HCT116 (cell line): ENCODE measurements at regions not wholly inside any gene's neighbourhood (a gene's known extent, or its start where the extent isn't known, plus 50 kb on each side); places are given as distances from the start of the nearest gene placed in this dataset.

Source experiments
- ATAC-seq: fragments of 200-7000 bp; cut with Tn5 transposase; 2 replicates; pipeline ENCODE4 v1.9.1; 2020; ENCODE audit warnings: mild to moderate bottlenecking, moderate library complexity
- BruUV-seq: library from RNA; stranded (reverse); fragments of 400-500 nt; replicated peaks from 2 replicates; lab custom pipeline; 2021; lab: Mats Ljungman, UMichigan
- CTCF ChIA-PET: fragments of 300-600 bp; sonication (Branson Sonifier 250); formaldehyde crosslinking; loops from one replicate; lab custom pipeline; 2021; ENCODE audit warnings: antibody characterized with exemption; lab: Charles Lee
- POLR2A ChIA-PET: fragments of 300-600, 350-600 bp; sonication (Branson Sonifier 250); formaldehyde crosslinking; loops from one replicate; lab custom pipeline; 2021; ENCODE audit warnings: antibody characterized with exemption; lab: Charles Lee
- RAD21 ChIA-PET, 2 experiments: fragments of 300-600 bp; sonication (Branson Sonifier 250); formaldehyde crosslinking; loops; one replicate each; lab custom pipeline; 2023; ENCODE audit warnings: low total read pairs in 2 of 2; ENCODE audit not compliant: uncharacterized antibody in 2 of 2, unreplicated experiment in 2 of 2, low non-redundant PET in 1 of 2; lab: Charles Lee
- DNase-seq: peaks from one replicate; pipeline ENCODE4 v3.0.0-alpha.2; 2010; ENCODE audit warnings: low read depth, low spot score
- H2AFZ ChIP-seq: fragments of 200-600 bp; shearing (Covaris generic), sonication (generic); 2 replicates; pipeline ENCODE4 v1.6.1; 2017; ENCODE audit warnings: low read depth, mixed run types, mixed read lengths, antibody characterized with exemption, low read length; ENCODE audit not compliant: poor library complexity, severe bottlenecking
- H3K27ac ChIP-seq: 2 replicates; pipeline ENCODE4 v1.5.1; 2012; ENCODE audit warnings: low read depth, low read length
- H3K27me3 ChIP-seq: fragments of 200-600 bp; sonication (generic); 2 replicates; pipeline ENCODE4 v1.6.1; 2016; ENCODE audit warnings: mixed run types, low read length, mixed read lengths; ENCODE audit not compliant: insufficient read depth
- H3K36me3 ChIP-seq, 2 experiments: fragments of 200-500 bp in 1 of 2; fragments of 200-600 bp in 1 of 2; sonication (Bioruptor generic) in 1 of 2; sonication (generic) in 1 of 2; 2 replicates each; pipeline versions ENCODE4 v1.5.1 to v1.6.1; 2014 to 2016; ENCODE audit warnings: low read length in 2 of 2, inconsistent platforms in 1 of 2, mixed read lengths in 1 of 2, mixed run types in 1 of 2; ENCODE audit not compliant: insufficient read depth in 2 of 2, control insufficient read depth in 1 of 2
- H3K4me1 ChIP-seq, 2 experiments: fragments of 200-600 bp in 1 of 2; sonication (generic) in 1 of 2; 2 replicates each; pipeline versions ENCODE4 v1.5.1 to v1.6.1; 2012 to 2017; ENCODE audit warnings: low read length in 2 of 2, inconsistent platforms in 1 of 2, mild to moderate bottlenecking in 1 of 2, mixed read lengths in 1 of 2, mixed run types in 1 of 2, moderate library complexity in 1 of 2; ENCODE audit not compliant: insufficient read depth in 2 of 2, control insufficient read depth in 1 of 2
- H3K4me2 ChIP-seq: fragments of 200-600 bp; sonication (generic); 2 replicates; pipeline ENCODE4 v1.6.1; 2017; ENCODE audit warnings: mixed run types, low read length, mixed read lengths
- H3K4me3 ChIP-seq, 2 experiments: fragments of 200-600 bp in 1 of 2; sonication (generic) in 1 of 2; replicated peaks in 1 of 2; 2 replicates each; pipeline ENCODE4 v1.5.1; 2011 to 2016; ENCODE audit warnings: low read length in 2 of 2, control low read depth in 1 of 2, low read depth in 1 of 2, mild to moderate bottlenecking in 1 of 2, mixed read lengths in 1 of 2, mixed run types in 1 of 2
- H3K79me2 ChIP-seq: fragments of 200-600 bp; sonication (generic); 2 replicates; pipeline ENCODE4 v1.6.1; 2017; ENCODE audit warnings: mild to moderate bottlenecking, mixed run types, low read length, moderate library complexity, mixed read lengths; ENCODE audit not compliant: insufficient read depth
- H3K9ac ChIP-seq: fragments of 200-600 bp; sonication (generic); 2 replicates; pipeline ENCODE4 v1.6.1; 2016; ENCODE audit warnings: low read length, mixed read lengths
- H3K9me2 ChIP-seq: fragments of 200-600 bp; sonication (generic), shearing (Covaris generic); 2 replicates; pipeline ENCODE4 v1.6.1; 2017; ENCODE audit warnings: mixed run types, mild to moderate bottlenecking, moderate library complexity; ENCODE audit not compliant: insufficient read depth
- H3K9me3 ChIP-seq, 2 experiments: fragments of 200-500 bp in 1 of 2; fragments of 200-600 bp in 1 of 2; sonication (Bioruptor generic) in 1 of 2; sonication (generic) in 1 of 2; 2 replicates each; pipeline ENCODE4 v1.6.1; 2014 to 2017; ENCODE audit warnings: low read length in 2 of 2, mixed read lengths in 2 of 2, inconsistent platforms in 1 of 2, low read depth in 1 of 2, mild to moderate bottlenecking in 1 of 2, mixed run types in 1 of 2, moderate library complexity in 1 of 2; ENCODE audit not compliant: control insufficient read depth in 1 of 2, insufficient read depth in 1 of 2
- H4K20me1 ChIP-seq: fragments of 200-600 bp; sonication (generic), shearing (Covaris generic); 2 replicates; pipeline ENCODE4 v1.6.1; 2017; ENCODE audit warnings: mixed run types, mild to moderate bottlenecking, moderate library complexity; ENCODE audit not compliant: insufficient read depth
- CBX3 ChIP-seq: IDR thresholded peaks from 2 replicates; pipeline ENCODE4 v1.6.1; 2012; ENCODE audit warnings: low read depth
- CEBPB ChIP-seq: IDR thresholded peaks from 2 replicates; pipeline ENCODE4 v1.6.1; 2012; ENCODE audit warnings: low read depth
- EGR1 ChIP-seq: IDR thresholded peaks from 2 replicates; pipeline ENCODE4 v1.6.1; 2012; ENCODE audit warnings: low read depth
- ELF1 ChIP-seq: IDR thresholded peaks from 2 replicates; pipeline ENCODE4 v1.6.1; 2012; ENCODE audit warnings: low read depth, borderline replicate concordance
- FOSL1 ChIP-seq: IDR thresholded peaks from 2 replicates; pipeline ENCODE4 v1.6.1; 2012; ENCODE audit warnings: low read depth
- JUND ChIP-seq: IDR thresholded peaks from 2 replicates; pipeline ENCODE4 v1.6.1; 2012
- POLR2A ChIP-seq: IDR thresholded peaks from 2 replicates; pipeline ENCODE4 v1.7.0; 2011; ENCODE audit warnings: borderline replicate concordance; ENCODE audit not compliant: insufficient read depth, insufficient read length; ENCODE audit errors: extremely low read depth
- POLR2AphosphoS5 ChIP-seq: IDR thresholded peaks from 2 replicates; pipeline ENCODE4 v1.6.1; 2011; ENCODE audit warnings: mild to moderate bottlenecking, low read depth, low read length, moderate library complexity
- RAD21 ChIP-seq: IDR thresholded peaks from 2 replicates; pipeline ENCODE4 v1.6.1; 2012; ENCODE audit warnings: low read depth, mild to moderate bottlenecking
- SIN3A ChIP-seq: IDR thresholded peaks from 2 replicates; pipeline ENCODE4 v1.6.1; 2012; ENCODE audit warnings: low read depth
- SP1 ChIP-seq: IDR thresholded peaks from 2 replicates; pipeline ENCODE4 v1.6.1; 2012; ENCODE audit warnings: low read depth
- SRF ChIP-seq: IDR thresholded peaks from 2 replicates; pipeline ENCODE4 v1.6.1; 2012; ENCODE audit warnings: low read depth
- TCF7L2 ChIP-seq: IDR thresholded peaks from 2 replicates; pipeline ENCODE4 v1.7.0; 2011; ENCODE audit warnings: borderline replicate concordance, inconsistent platforms; ENCODE audit not compliant: insufficient read depth, insufficient read length; ENCODE audit errors: extremely low read depth
- ZNF274 ChIP-seq: fragments of 200-500 bp; sonication (Bioruptor generic); IDR thresholded peaks from 2 replicates; pipeline ENCODE4 v1.6.1; 2014; ENCODE audit warnings: mild to moderate bottlenecking, low read depth, low read length, inconsistent platforms
- intact Hi-C: fragments of 100-400 bp; cut with micrococcal nuclease; formaldehyde crosslinking; loops from 2 replicates; pipeline ENCODE4 v1.10.0; 2022
- TF ChIP-seq, protein P1 (sequence below): IDR thresholded peaks from 2 replicates; pipeline ENCODE4 v1.6.1; 2012; ENCODE audit warnings: low read depth
- TF ChIP-seq, protein P2 (sequence below): IDR thresholded peaks from 2 replicates; pipeline ENCODE4 v1.6.1; 2012
- TF ChIP-seq, protein P3 (sequence below): IDR thresholded peaks from 2 replicates; pipeline ENCODE4 v1.6.1; 2011; ENCODE audit warnings: mild to moderate bottlenecking, low read length, moderate library complexity; ENCODE audit not compliant: insufficient replicate concordance; ENCODE audit errors: extremely low read depth
- TF ChIP-seq, protein P4 (sequence below): IDR thresholded peaks from 2 replicates; pipeline ENCODE4 v1.6.1; 2012
- TF ChIP-seq, protein P5 (sequence below), 3 experiments: fragments of 200-600 bp in 1 of 3; sonication (generic) in 1 of 3; IDR thresholded peaks in 2 of 3; conservative IDR thresholded peaks in 1 of 3; 2 replicates each; pipeline ENCODE4 v1.5.1; 2012 to 2017; ENCODE audit warnings: low read depth in 2 of 3, low read length in 2 of 3, antibody characterized with exemption in 1 of 3, borderline replicate concordance in 1 of 3, control low read depth in 1 of 3, mild to moderate bottlenecking in 1 of 3, mixed read lengths in 1 of 3, mixed run types in 1 of 3, moderate library complexity in 1 of 3; ENCODE audit not compliant: insufficient read depth in 1 of 3

DNA sequence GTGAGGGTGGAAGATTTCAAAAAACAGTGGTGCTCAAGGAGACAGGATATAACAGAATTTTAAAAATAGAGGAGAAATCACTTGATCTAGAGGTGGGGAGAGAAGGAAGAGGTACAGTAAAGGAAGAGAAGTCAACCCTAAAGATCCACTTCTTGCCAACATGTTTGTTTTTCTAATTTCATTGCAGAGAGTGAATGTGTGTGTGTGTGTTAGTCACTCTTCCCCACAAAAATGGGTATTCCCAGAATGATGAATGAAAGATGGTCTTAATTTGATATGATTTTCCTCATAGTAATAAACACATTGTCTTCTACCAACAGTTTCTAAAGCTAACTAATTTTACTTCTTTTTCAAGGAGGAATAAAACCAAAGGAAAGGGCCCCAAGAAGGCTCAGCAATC, 74.2 kb upstream of the NGF start:
- no peaks in the 10 kb centered on the region for H3K27me3 ChIP-seq
- TF ChIP-seq FOSL1 (no peak), EGR1 (no peak), POLR2AphosphoS5 (no peak), SRF (no peak), SP1 (no peak), ELF1 (no peak), CBX3 (no peak), CEBPB (no peak), ZNF274 (no peak), JUND (no peak), POLR2A (no peak), RAD21 (no peak), TCF7L2 (no peak), SIN3A (no peak)
- TF ChIP-seq, protein P1, sequence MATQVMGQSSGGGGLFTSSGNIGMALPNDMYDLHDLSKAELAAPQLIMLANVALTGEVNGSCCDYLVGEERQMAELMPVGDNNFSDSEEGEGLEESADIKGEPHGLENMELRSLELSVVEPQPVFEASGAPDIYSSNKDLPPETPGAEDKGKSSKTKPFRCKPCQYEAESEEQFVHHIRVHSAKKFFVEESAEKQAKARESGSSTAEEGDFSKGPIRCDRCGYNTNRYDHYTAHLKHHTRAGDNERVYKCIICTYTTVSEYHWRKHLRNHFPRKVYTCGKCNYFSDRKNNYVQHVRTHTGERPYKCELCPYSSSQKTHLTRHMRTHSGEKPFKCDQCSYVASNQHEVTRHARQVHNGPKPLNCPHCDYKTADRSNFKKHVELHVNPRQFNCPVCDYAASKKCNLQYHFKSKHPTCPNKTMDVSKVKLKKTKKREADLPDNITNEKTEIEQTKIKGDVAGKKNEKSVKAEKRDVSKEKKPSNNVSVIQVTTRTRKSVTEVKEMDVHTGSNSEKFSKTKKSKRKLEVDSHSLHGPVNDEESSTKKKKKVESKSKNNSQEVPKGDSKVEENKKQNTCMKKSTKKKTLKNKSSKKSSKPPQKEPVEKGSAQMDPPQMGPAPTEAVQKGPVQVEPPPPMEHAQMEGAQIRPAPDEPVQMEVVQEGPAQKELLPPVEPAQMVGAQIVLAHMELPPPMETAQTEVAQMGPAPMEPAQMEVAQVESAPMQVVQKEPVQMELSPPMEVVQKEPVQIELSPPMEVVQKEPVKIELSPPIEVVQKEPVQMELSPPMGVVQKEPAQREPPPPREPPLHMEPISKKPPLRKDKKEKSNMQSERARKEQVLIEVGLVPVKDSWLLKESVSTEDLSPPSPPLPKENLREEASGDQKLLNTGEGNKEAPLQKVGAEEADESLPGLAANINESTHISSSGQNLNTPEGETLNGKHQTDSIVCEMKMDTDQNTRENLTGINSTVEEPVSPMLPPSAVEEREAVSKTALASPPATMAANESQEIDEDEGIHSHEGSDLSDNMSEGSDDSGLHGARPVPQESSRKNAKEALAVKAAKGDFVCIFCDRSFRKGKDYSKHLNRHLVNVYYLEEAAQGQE: no peak
- TF ChIP-seq, protein P2, sequence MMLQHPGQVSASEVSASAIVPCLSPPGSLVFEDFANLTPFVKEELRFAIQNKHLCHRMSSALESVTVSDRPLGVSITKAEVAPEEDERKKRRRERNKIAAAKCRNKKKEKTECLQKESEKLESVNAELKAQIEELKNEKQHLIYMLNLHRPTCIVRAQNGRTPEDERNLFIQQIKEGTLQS: no peak
- TF ChIP-seq, protein P3, sequence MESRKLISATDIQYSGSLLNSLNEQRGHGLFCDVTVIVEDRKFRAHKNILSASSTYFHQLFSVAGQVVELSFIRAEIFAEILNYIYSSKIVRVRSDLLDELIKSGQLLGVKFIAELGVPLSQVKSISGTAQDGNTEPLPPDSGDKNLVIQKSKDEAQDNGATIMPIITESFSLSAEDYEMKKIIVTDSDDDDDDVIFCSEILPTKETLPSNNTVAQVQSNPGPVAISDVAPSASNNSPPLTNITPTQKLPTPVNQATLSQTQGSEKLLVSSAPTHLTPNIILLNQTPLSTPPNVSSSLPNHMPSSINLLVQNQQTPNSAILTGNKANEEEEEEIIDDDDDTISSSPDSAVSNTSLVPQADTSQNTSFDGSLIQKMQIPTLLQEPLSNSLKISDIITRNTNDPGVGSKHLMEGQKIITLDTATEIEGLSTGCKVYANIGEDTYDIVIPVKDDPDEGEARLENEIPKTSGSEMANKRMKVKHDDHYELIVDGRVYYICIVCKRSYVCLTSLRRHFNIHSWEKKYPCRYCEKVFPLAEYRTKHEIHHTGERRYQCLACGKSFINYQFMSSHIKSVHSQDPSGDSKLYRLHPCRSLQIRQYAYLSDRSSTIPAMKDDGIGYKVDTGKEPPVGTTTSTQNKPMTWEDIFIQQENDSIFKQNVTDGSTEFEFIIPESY: no peak
- TF ChIP-seq, protein P4, sequence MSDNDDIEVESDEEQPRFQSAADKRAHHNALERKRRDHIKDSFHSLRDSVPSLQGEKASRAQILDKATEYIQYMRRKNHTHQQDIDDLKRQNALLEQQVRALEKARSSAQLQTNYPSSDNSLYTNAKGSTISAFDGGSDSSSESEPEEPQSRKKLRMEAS: no peak
- TF ChIP-seq, protein P5, sequence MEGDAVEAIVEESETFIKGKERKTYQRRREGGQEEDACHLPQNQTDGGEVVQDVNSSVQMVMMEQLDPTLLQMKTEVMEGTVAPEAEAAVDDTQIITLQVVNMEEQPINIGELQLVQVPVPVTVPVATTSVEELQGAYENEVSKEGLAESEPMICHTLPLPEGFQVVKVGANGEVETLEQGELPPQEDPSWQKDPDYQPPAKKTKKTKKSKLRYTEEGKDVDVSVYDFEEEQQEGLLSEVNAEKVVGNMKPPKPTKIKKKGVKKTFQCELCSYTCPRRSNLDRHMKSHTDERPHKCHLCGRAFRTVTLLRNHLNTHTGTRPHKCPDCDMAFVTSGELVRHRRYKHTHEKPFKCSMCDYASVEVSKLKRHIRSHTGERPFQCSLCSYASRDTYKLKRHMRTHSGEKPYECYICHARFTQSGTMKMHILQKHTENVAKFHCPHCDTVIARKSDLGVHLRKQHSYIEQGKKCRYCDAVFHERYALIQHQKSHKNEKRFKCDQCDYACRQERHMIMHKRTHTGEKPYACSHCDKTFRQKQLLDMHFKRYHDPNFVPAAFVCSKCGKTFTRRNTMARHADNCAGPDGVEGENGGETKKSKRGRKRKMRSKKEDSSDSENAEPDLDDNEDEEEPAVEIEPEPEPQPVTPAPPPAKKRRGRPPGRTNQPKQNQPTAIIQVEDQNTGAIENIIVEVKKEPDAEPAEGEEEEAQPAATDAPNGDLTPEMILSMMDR (IDR thresholded peaks at IDR 0.05 in 2 of 3, conservative IDR thresholded peaks at IDR 0.05 in 1 of 3; ENCODE audit: borderline replicate concordance in 1 of 3, insufficient read depth in 1 of 3, low read depth in 2 of 3, low read length in 2 of 3): no peak
- no peaks in the 10 kb centered on the region for H3K9me3 ChIP-seq
- intact Hi-C loops: no loop called here
- no peaks in the 10 kb centered on the region for H3K79me2 ChIP-seq
- no peaks in the 10 kb centered on the region for H3K9me2 ChIP-seq
- no peaks in the 10 kb centered on the region for H4K20me1 ChIP-seq
- no peak overlapping the region for H3K27ac ChIP-seq
- H3K4me1 ChIP-seq: peaks cover 0 to 9% of the 10 kb centered on the region in 2 experiments; a peak in 2 of 4 replicates
- no TSS peak for BruUV-seq
- H3K9ac ChIP-seq: no peak overlapping the region
- no peak overlapping the region for H3K4me2 ChIP-seq
- ChIA-PET POLR2A (no interaction called here), RAD21 (no interaction called here), CTCF (no interaction called here)
- DNase-seq (no peak), ATAC-seq (no peak)
- H3K4me3 ChIP-seq: no peak overlapping the region
- H2AFZ ChIP-seq: no peak overlapping the region
- no peaks in the 10 kb centered on the region for H3K36me3 ChIP-seq
